SK-N-SH treated with all-trans-retinoic acid at 6 μM for 48 hours (cell line): ENCODE measurements at regions not wholly inside any gene's neighbourhood (a gene's known extent, or its start where the extent isn't known, plus 50 kb on each side); places are given as distances from the start of the nearest gene placed in this dataset.

Experiments
- ARNTL ChIP-seq: fragments of 450-650 bp; formaldehyde crosslinking; IDR thresholded peaks from 2 replicates; pipeline ENCODE4 v1.5.0; 2020; ENCODE audit warnings: low read depth, mild to moderate bottlenecking, moderate library complexity, borderline replicate concordance
- ESRRG ChIP-seq: fragments of 250-450 bp; sonication (Bioruptor Pico); IDR thresholded peaks from 2 replicates; pipeline ENCODE4 v1.6.1; 2021; ENCODE audit warnings: mild to moderate bottlenecking
- GLIS3 ChIP-seq: fragments of 250-450 bp; sonication (Bioruptor Pico); IDR thresholded peaks from 2 replicates; pipeline ENCODE4 v1.5.0; 2020; ENCODE audit warnings: mild to moderate bottlenecking, moderate library complexity
- RARB ChIP-seq: fragments of 250-450 bp; sonication (Bioruptor Pico); IDR thresholded peaks from 2 replicates; pipeline ENCODE4 v1.8.0; 2021; ENCODE audit warnings: mild to moderate bottlenecking, moderate library complexity
- SNAI2 ChIP-seq: fragments of 250-450 bp; sonication (Bioruptor Pico); IDR thresholded peaks from 2 replicates; pipeline ENCODE4 v1.5.0; 2020; ENCODE audit warnings: mild to moderate bottlenecking, moderate library complexity
- TCF4 ChIP-seq: fragments of 250-450 bp; sonication (Bioruptor Pico); IDR thresholded peaks from 2 replicates; pipeline ENCODE4 v1.8.0; 2021; ENCODE audit warnings: mild to moderate bottlenecking, moderate library complexity, borderline replicate concordance
- ZFP3 ChIP-seq: fragments of 250-450 bp; sonication (Bioruptor Pico); IDR thresholded peaks from 2 replicates; pipeline ENCODE4 v1.5.0; 2020; ENCODE audit warnings: mild to moderate bottlenecking, moderate library complexity
- ZFP30 ChIP-seq: fragments of 450-650 bp; formaldehyde crosslinking; IDR thresholded peaks from 2 replicates; pipeline ENCODE4 v1.5.0; 2022; ENCODE audit warnings: mild to moderate bottlenecking, moderate library complexity
- ZNF8 ChIP-seq: fragments of 450-650 bp; formaldehyde crosslinking; IDR thresholded peaks from 2 replicates; pipeline ENCODE4 v1.5.0; 2020; ENCODE audit warnings: mild to moderate bottlenecking, moderate library complexity
- TF ChIP-seq, protein P1 (sequence below): fragments of 250-450 bp; sonication (Bioruptor Pico); IDR thresholded peaks from 2 replicates; pipeline ENCODE4 v1.5.1; 2021; ENCODE audit warnings: mild to moderate bottlenecking, moderate library complexity
- TF ChIP-seq, protein P2 (sequence below): fragments of 250-450 bp; sonication (Bioruptor Pico); IDR thresholded peaks from 2 replicates; pipeline ENCODE4 v1.8.0; 2020; ENCODE audit warnings: mild to moderate bottlenecking, moderate library complexity, borderline replicate concordance
- TF ChIP-seq, protein P3 (sequence below): fragments of 250-450 bp; sonication (Bioruptor Pico); IDR thresholded peaks from 2 replicates; pipeline ENCODE4 v1.5.0; 2020; ENCODE audit warnings: mild to moderate bottlenecking, moderate library complexity

DNA sequence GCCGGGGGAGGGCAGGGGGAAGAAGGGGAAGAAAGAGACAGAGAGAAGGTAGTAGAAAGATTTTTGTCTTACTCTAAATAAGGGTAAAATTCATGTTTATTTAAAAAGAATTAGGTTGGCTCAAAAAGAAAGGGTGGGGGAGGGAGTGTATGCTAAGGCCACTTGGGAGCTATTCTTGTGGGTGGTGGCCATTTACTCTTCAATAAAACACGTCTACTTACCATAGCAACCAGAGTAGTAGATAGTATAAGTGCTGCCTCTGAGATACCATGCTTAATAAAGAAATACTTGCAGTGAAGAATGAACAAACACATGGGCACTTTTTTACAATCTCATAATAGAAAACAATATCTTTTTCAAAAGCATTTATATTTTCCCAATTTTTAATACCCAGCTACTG is 538.1 kb upstream of the PTBP2 start:
- no peak for TF ChIP-seq ZFP30 (CRISPR knock-in tag)
- TF ChIP-seq, protein P1, sequence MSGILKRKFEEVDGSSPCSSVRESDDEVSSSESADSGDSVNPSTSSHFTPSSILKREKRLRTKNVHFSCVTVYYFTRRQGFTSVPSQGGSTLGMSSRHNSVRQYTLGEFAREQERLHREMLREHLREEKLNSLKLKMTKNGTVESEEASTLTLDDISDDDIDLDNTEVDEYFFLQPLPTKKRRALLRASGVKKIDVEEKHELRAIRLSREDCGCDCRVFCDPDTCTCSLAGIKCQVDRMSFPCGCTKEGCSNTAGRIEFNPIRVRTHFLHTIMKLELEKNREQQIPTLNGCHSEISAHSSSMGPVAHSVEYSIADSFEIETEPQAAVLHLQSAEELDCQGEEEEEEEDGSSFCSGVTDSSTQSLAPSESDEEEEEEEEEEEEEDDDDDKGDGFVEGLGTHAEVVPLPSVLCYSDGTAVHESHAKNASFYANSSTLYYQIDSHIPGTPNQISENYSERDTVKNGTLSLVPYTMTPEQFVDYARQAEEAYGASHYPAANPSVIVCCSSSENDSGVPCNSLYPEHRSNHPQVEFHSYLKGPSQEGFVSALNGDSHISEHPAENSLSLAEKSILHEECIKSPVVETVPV: no peak
- TF ChIP-seq SNAI2 (CRISPR knock-in tag): no peak
- TF ChIP-seq GLIS3 (CRISPR knock-in tag): no peak
- TF ChIP-seq, protein P2, sequence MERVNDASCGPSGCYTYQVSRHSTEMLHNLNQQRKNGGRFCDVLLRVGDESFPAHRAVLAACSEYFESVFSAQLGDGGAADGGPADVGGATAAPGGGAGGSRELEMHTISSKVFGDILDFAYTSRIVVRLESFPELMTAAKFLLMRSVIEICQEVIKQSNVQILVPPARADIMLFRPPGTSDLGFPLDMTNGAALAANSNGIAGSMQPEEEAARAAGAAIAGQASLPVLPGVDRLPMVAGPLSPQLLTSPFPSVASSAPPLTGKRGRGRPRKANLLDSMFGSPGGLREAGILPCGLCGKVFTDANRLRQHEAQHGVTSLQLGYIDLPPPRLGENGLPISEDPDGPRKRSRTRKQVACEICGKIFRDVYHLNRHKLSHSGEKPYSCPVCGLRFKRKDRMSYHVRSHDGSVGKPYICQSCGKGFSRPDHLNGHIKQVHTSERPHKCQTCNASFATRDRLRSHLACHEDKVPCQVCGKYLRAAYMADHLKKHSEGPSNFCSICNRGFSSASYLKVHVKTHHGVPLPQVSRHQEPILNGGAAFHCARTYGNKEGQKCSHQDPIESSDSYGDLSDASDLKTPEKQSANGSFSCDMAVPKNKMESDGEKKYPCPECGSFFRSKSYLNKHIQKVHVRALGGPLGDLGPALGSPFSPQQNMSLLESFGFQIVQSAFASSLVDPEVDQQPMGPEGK (CRISPR knock-in tag): no peak
- no peak for TF ChIP-seq TCF4 (CRISPR knock-in tag)
- no peak for TF ChIP-seq ARNTL (CRISPR knock-in tag)
- no peak for TF ChIP-seq ZNF8 (CRISPR knock-in tag)
- TF ChIP-seq, protein P3, sequence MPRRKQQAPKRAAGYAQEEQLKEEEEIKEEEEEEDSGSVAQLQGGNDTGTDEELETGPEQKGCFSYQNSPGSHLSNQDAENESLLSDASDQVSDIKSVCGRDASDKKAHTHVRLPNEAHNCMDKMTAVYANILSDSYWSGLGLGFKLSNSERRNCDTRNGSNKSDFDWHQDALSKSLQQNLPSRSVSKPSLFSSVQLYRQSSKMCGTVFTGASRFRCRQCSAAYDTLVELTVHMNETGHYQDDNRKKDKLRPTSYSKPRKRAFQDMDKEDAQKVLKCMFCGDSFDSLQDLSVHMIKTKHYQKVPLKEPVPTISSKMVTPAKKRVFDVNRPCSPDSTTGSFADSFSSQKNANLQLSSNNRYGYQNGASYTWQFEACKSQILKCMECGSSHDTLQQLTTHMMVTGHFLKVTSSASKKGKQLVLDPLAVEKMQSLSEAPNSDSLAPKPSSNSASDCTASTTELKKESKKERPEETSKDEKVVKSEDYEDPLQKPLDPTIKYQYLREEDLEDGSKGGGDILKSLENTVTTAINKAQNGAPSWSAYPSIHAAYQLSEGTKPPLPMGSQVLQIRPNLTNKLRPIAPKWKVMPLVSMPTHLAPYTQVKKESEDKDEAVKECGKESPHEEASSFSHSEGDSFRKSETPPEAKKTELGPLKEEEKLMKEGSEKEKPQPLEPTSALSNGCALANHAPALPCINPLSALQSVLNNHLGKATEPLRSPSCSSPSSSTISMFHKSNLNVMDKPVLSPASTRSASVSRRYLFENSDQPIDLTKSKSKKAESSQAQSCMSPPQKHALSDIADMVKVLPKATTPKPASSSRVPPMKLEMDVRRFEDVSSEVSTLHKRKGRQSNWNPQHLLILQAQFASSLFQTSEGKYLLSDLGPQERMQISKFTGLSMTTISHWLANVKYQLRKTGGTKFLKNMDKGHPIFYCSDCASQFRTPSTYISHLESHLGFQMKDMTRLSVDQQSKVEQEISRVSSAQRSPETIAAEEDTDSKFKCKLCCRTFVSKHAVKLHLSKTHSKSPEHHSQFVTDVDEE (CRISPR knock-in tag): no peak
- TF ChIP-seq RARB (CRISPR knock-in tag): no peak
- no peak for TF ChIP-seq ESRRG (CRISPR knock-in tag)
- no peak for TF ChIP-seq ZFP3
